ENCODE measurements at regions not wholly inside any gene's neighbourhood (a gene's known extent, or its start where the extent isn't known, plus 50 kb on each side); places are given as distances from the start of the nearest gene placed in this dataset.

GRCh38 chr9:28583832-28584231 is 1010.6 kb upstream of the C9orf72 start:
- peaks cover 3% of the 10 kb centered on the region; the same call in 1 of the 2 replicates for H3K9me3 ChIP-seq (ENCODE audit: control insufficient read depth, insufficient read depth, low read length)
- no peaks in the 10 kb centered on the region for H3K36me3 ChIP-seq (ENCODE audit: insufficient read depth, low read length)
- H3K4me1 ChIP-seq (ENCODE audit: insufficient read depth, low read length), result no peaks in the 10 kb centered on the region
- no peak overlapping the region for H3K9ac ChIP-seq (ENCODE audit: low read depth, low read length)

GRCh38 chr9:28584542-28584941 is 1011.3 kb upstream of the C9orf72 start:
- no peaks in the 10 kb centered on the region for H3K4me1 ChIP-seq (ENCODE audit: insufficient read depth, low read length)
- H3K9me3 ChIP-seq (ENCODE audit: control insufficient read depth, insufficient read depth, low read length), result peaks cover 3% of the 10 kb centered on the region; the same call in 1 of the 2 replicates
- no peaks in the 10 kb centered on the region for H3K36me3 ChIP-seq (ENCODE audit: insufficient read depth, low read length)
- H3K9ac ChIP-seq (ENCODE audit: low read depth, low read length), result no peak overlapping the region

GRCh38 chr9:28587052-28587451 is 1013.8 kb upstream of the C9orf72 start:
- Histone ChIP-seq H3K4me1 (ENCODE audit: insufficient read depth, low read length) (no peaks in the 10 kb centered on the region), H3K36me3 (ENCODE audit: insufficient read depth, low read length) (no peaks in the 10 kb centered on the region)

DNA sequence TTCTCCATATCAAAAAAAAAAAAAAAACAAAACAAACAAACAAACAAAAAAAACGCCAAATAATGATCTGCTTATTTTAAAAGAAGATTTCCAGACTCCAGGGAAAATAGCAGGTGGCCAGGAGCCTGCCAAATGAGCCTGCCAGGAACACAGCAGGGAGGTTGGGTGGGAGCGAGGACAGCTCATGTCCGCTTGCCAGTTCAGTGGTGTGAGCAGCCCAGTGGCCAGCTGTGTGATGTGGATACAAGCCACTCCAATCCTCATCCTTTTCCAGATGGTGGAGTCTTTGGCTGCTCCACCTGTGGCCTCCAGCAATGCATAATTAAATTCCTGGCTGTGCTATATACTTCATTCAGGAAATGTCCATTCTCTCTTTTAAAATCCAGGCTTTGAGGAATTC is 1025.1 kb upstream of the C9orf72 start:
- no peaks in the 10 kb centered on the region for H3K36me3 ChIP-seq (ENCODE audit: insufficient read depth, low read length)
- H3K9ac ChIP-seq (ENCODE audit: low read depth, low read length), result no peak overlapping the region
- H3K4me1 ChIP-seq (ENCODE audit: insufficient read depth, low read length), result 0 out of 2 replicates have a peak, but pooled peaks cover 3% of the 10 kb centered on the region
- no peaks in the 10 kb centered on the region for H3K9me3 ChIP-seq (ENCODE audit: control insufficient read depth, insufficient read depth, low read length)

More at GRCh38 chr9:28587052-28587451, 1013.8 kb upstream of the C9orf72 start:
- Histone ChIP-seq H3K9me3 (ENCODE audit: control insufficient read depth, insufficient read depth, low read length) (peaks cover 3% of the 10 kb centered on the region; the same call in 1 of the 2 replicates), H3K9ac (ENCODE audit: low read depth, low read length) (no peak overlapping the region)

DNA sequence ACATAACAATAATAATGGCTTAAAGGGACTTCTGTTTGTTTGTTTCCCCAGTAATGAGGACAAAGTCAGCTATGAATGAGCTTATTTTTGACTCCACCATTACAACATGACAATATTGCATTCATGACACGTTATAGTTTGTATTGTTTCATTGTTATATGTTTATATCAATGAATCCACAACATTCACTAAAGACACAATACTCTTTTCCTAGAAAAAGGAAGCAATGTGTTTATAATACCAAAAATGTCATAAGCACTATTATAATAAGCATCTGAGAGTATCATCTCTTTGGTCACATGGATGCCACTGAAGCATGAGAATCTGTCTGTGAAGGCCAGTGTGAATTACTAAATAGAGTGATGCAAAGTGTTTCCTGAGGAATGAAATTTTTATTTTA is 1026.9 kb upstream of the C9orf72 start:
- Histone ChIP-seq H3K9me3 (ENCODE audit: control insufficient read depth, insufficient read depth, low read length) (no peaks in the 10 kb centered on the region), H3K4me1 (ENCODE audit: insufficient read depth, low read length) (0 out of 2 replicates have a peak, but pooled peaks cover 3% of the 10 kb centered on the region), H3K9ac (ENCODE audit: low read depth, low read length) (no peak overlapping the region)

DNA sequence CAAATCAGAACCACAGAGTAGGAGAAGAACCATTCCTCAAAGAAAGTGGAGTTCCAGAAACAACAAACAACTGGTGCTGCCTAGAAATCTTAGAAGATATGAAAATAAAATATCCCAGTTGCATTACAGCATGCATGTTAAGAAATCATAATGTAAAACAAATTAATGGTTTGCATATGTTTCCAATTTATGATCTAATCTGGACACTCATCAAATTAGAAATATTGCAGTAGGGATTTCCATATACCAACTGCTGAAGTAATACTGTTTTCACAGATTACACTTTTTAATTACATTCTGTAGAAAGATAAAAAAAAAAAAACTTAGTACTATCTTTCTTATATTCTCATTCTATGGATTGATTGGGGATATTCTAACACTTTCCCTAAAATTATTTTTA is 1034.6 kb upstream of the C9orf72 start:
- Histone ChIP-seq H3K9ac (ENCODE audit: low read depth, low read length) (no peak overlapping the region), H3K9me3 (ENCODE audit: control insufficient read depth, insufficient read depth, low read length) (no peaks in the 10 kb centered on the region), H3K36me3 (ENCODE audit: insufficient read depth, low read length) (no peaks in the 10 kb centered on the region), H3K4me1 (ENCODE audit: insufficient read depth, low read length) (peaks cover 4% of the 10 kb centered on the region; the same call in 1 of the 2 replicates)

More for the DNA sequence above, 1026.9 kb upstream of the C9orf72 start:
- no peaks in the 10 kb centered on the region for H3K36me3 ChIP-seq (ENCODE audit: insufficient read depth, low read length)

DNA sequence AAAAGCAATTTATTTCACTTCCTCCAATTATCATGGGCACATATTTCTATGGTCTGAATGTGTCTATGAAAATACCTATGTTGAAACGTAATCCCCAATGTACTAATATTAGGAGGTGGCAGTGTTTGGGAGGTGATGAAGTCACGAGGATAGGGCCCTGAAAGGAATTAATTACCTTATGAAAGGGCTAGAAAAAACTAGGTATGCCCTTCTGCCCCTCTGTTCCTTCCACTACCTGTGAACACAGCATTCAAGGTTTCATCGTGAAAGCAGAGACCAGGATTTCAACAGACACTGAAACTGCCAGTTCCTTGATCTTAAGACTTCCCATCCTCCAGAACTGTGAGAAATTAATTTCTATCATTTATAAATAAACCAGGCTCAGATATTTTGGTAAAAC is 1037.1 kb upstream of the C9orf72 start:
- no peaks in the 10 kb centered on the region for H3K9me3 ChIP-seq (ENCODE audit: control insufficient read depth, insufficient read depth, low read length)
- H3K36me3 ChIP-seq (ENCODE audit: insufficient read depth, low read length), result no peaks in the 10 kb centered on the region
- H3K4me1 ChIP-seq (ENCODE audit: insufficient read depth, low read length), result peaks cover 4% of the 10 kb centered on the region; the same call in 1 of the 2 replicates
- no peak overlapping the region for H3K9ac ChIP-seq (ENCODE audit: low read depth, low read length)

DNA sequence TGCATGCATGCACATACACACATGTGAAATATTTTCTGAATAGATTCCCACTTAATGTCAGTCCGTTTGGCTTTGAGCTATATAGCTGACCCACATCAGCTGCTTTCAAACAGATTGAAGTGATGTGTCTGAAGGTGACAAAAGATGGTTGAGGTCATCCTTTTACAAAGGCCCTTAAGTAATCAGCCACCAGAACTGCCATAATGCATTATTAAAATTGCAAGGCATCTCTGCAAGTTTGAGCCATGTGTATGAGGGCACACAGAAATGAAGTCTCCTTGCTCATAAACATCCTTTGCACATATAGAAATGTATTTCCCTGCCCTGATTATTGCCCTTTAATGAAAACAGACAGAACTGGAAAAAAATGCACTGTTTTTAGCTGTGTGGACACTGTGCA is 1043.0 kb upstream of the C9orf72 start:
- no peak overlapping the region for H3K9ac ChIP-seq (ENCODE audit: low read depth, low read length)
- no peaks in the 10 kb centered on the region for H3K9me3 ChIP-seq (ENCODE audit: control insufficient read depth, insufficient read depth, low read length)
- H3K36me3 ChIP-seq (ENCODE audit: insufficient read depth, low read length), result no peaks in the 10 kb centered on the region
- H3K4me1 ChIP-seq (ENCODE audit: insufficient read depth, low read length), result no peaks in the 10 kb centered on the region

DNA sequence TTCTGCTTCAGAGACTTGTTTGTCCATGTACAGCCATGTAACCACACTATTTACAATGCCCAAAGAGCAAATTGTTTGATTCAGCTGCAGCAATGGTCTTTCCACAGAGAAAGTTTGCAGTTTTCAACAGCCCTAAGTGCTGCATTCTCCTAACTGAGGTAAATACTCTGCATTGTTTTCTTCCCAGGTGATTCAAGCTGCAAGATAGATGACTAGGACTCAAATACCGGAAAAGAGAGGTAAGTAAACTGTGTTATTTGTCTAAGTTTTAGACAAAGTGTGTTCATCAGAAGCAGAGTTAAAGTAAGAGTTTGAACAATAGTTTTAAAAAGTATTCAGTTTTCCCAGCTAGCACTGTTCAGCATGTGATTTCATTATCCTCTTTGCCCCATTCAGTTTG is 1046.7 kb upstream of the C9orf72 start:
- Histone ChIP-seq H3K9me3 (ENCODE audit: control insufficient read depth, insufficient read depth, low read length) (no peaks in the 10 kb centered on the region), H3K36me3 (ENCODE audit: insufficient read depth, low read length) (no peaks in the 10 kb centered on the region), H3K4me1 (ENCODE audit: insufficient read depth, low read length) (no peaks in the 10 kb centered on the region), H3K9ac (ENCODE audit: low read depth, low read length) (no peak overlapping the region)

DNA sequence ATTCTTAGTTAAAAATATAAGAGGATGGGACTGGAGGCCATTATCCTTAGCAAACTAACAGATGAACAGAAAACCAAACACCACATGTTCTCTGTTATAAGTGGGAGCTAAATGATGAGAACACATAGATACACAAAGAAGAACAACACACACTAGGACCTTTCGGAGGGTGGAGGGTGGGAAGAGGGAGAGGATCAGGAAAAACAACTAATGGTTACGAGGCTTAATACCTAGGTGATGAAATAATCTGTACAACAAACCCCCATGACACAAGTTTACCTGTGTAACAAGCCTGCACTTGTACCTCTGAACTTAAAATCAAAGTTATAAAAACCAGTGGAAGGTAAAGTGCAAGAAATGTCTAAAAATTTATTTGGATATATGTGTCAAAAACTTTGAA is 1047.4 kb upstream of the C9orf72 start:
- Histone ChIP-seq H3K4me1 (ENCODE audit: insufficient read depth, low read length) (no peaks in the 10 kb centered on the region), H3K9ac (ENCODE audit: low read depth, low read length) (no peak overlapping the region), H3K9me3 (ENCODE audit: control insufficient read depth, insufficient read depth, low read length) (no peaks in the 10 kb centered on the region), H3K36me3 (ENCODE audit: insufficient read depth, low read length) (no peaks in the 10 kb centered on the region)

DNA sequence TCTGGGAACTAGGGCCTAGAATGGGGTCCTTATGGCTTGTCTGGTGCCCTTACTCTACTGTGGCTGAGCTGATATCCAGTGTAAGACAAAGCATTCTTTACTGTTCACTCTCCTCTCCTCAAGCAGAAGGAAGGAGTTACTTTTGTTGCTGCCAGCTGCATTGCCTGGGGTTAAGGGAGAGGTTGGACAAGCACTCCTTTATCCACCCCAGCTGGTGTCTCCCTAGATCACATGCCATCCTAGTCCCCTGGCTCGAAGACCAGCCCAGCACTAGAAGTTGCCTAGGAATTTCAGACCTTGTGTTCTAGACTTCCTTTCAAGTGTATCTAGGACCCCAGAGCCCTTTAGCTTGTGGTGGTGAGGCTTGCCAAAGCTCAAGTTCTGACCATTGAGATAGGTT is 1051.5 kb upstream of the C9orf72 start:
- Histone ChIP-seq H3K9ac (ENCODE audit: low read depth, low read length) (no peak overlapping the region), H3K9me3 (ENCODE audit: control insufficient read depth, insufficient read depth, low read length) (no peaks in the 10 kb centered on the region), H3K4me1 (ENCODE audit: insufficient read depth, low read length) (no peaks in the 10 kb centered on the region), H3K36me3 (ENCODE audit: insufficient read depth, low read length) (no peaks in the 10 kb centered on the region)

- H3K4me1 ChIP-seq (ENCODE audit: insufficient read depth, low read length), result no peaks in the 10 kb centered on the region
- H3K36me3 ChIP-seq (ENCODE audit: insufficient read depth, low read length), result no peaks in the 10 kb centered on the region
- H3K9me3 ChIP-seq (ENCODE audit: control insufficient read depth, insufficient read depth, low read length), result no peaks in the 10 kb centered on the region
- H3K9ac ChIP-seq (ENCODE audit: low read depth, low read length), result no peak overlapping the region
These were observed 1054.8 kb upstream of the C9orf72 start for GRCh38 chr9:28628031-28628430.

DNA sequence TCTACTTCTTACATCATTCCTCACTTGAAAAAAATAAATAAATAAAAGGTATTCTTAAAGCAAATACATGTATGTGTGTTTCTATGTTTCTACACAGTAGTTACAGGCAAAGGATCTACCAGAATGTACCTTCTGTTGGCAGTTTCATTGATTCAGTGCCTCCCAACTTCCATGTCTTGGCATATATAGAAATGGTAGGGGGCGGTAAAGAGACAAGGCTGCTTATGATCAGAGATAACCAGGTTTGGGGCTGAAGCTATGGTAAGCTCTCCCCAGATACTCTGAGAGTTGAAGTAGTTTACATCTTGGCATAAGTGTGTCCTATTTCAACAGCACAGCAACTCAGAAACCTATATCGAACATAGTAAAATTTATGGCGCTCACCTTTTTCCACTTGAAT is 1075.4 kb upstream of the C9orf72 start:
- Histone ChIP-seq H3K9ac (ENCODE audit: low read depth, low read length) (no peak overlapping the region), H3K36me3 (ENCODE audit: insufficient read depth, low read length) (no peaks in the 10 kb centered on the region), H3K9me3 (ENCODE audit: control insufficient read depth, insufficient read depth, low read length) (no peaks in the 10 kb centered on the region), H3K4me1 (ENCODE audit: insufficient read depth, low read length) (peaks cover 24% of the 10 kb centered on the region; the same call in 1 of the 2 replicates)

DNA sequence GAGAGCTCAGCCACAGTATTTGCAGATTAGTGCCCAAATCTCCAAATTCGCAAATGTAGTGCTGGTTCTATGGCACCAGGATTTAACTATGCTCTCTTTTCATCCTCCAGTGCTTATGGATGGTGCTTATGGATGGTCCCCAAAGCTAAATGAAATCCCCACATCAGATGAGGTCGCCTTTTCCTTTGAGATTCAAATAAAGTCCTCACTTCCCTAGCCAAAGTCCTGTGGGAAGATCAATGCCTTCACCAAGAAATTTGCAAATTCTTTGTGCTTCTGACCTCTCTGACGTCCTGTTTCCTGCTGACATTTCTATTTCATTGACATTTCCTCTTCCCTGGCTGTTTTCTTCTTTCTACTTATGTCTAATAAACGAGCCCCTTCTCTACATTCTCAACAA is 1077.0 kb upstream of the C9orf72 start:
- Histone ChIP-seq H3K36me3 (ENCODE audit: insufficient read depth, low read length) (no peaks in the 10 kb centered on the region), H3K9ac (ENCODE audit: low read depth, low read length) (no peak overlapping the region), H3K9me3 (ENCODE audit: control insufficient read depth, insufficient read depth, low read length) (no peaks in the 10 kb centered on the region), H3K4me1 (ENCODE audit: insufficient read depth, low read length) (peaks cover 24% of the 10 kb centered on the region; the same call in 1 of the 2 replicates)

GRCh38 chr9:28651050-28651722 is 1077.9 kb upstream of the C9orf72 start:
- Histone ChIP-seq H3K9ac (ENCODE audit: low read depth, low read length) (no peak overlapping the region), H3K36me3 (ENCODE audit: insufficient read depth, low read length) (no peaks in the 10 kb centered on the region), H3K4me1 (ENCODE audit: insufficient read depth, low read length) (peaks cover 24% of the 10 kb centered on the region; the same call in 1 of the 2 replicates), H3K9me3 (ENCODE audit: control insufficient read depth, insufficient read depth, low read length) (no peaks in the 10 kb centered on the region)
